Duodenal mucosa (tissue), 2 donors: ENCODE measurements at regions not wholly inside any gene's neighbourhood (a gene's known extent, or its start where the extent isn't known, plus 50 kb on each side); places are given as distances from the start of the nearest gene placed in this dataset.

ENCODE experiments used
- H3K27ac ChIP-seq: one replicate; pipeline ENCODE4 v1.7.0; 2013; ENCODE audit warnings: low read depth, low read length
- H3K27me3 ChIP-seq, 2 donors: one replicate each; pipeline ENCODE4 v1.7.0; 2013; ENCODE audit warnings: low read length in 2 of 2, control low read depth in 1 of 2; ENCODE audit not compliant: insufficient read depth in 2 of 2, control insufficient read depth in 1 of 2
- H3K36me3 ChIP-seq, 2 donors: one replicate each; pipeline ENCODE4 v1.7.0; 2013; ENCODE audit warnings: low read length in 2 of 2, control low read depth in 1 of 2; ENCODE audit not compliant: insufficient read depth in 2 of 2, control insufficient read depth in 1 of 2
- H3K4me1 ChIP-seq, 2 donors: one replicate each; pipeline ENCODE4 v1.7.0; 2013; ENCODE audit warnings: low read length in 2 of 2, control low read depth in 1 of 2; ENCODE audit not compliant: insufficient read depth in 2 of 2, control insufficient read depth in 1 of 2
- H3K4me3 ChIP-seq, 2 donors: one replicate each; pipeline ENCODE4 v1.7.0; 2013; ENCODE audit warnings: low read length in 2 of 2, low read depth in 1 of 2
- H3K9ac ChIP-seq, 2 donors: one replicate each; pipeline ENCODE4 v1.7.0; 2013; ENCODE audit warnings: low read length in 2 of 2, low read depth in 1 of 2
- H3K9me3 ChIP-seq, 2 donors: one replicate each; pipeline ENCODE4 v1.7.0; 2013; ENCODE audit warnings: low read length in 2 of 2, control low read depth in 1 of 2; ENCODE audit not compliant: control insufficient read depth in 1 of 2

- no peak overlapping the region for H3K27ac ChIP-seq
- no peak overlapping the region for H3K9ac ChIP-seq
- H3K27me3 ChIP-seq = no peaks in the 10 kb centered on the region
- H3K4me1 ChIP-seq = no peaks in the 10 kb centered on the region
- no peak overlapping the region for H3K4me3 ChIP-seq
- H3K9me3 ChIP-seq = no peaks in the 10 kb centered on the region
- no peaks in the 10 kb centered on the region for H3K36me3 ChIP-seq
Observed at GRCh38 chr15:35174948-35175347, 89.9 kb upstream of the NANOGP8 start.

- Histone ChIP-seq H3K27ac (no peak overlapping the region), H3K4me1 (no peaks in the 10 kb centered on the region), H3K9ac (no peak overlapping the region), H3K4me3 (no peak overlapping the region), H3K27me3 (no peaks in the 10 kb centered on the region), H3K36me3 (no peaks in the 10 kb centered on the region), H3K9me3 (no peaks in the 10 kb centered on the region)
Observed at GRCh38 chr15:35173444-35174118, 88.5 kb upstream of the NANOGP8 start.

- Histone ChIP-seq H3K4me3 (no peak overlapping the region), H3K9me3 (no peaks in the 10 kb centered on the region), H3K4me1 (no peaks in the 10 kb centered on the region), H3K36me3 (no peaks in the 10 kb centered on the region), H3K27me3 (no peaks in the 10 kb centered on the region), H3K27ac (no peak overlapping the region), H3K9ac (no peak overlapping the region)
Observed at GRCh38 chr15:35170207-35170606, 85.1 kb upstream of the NANOGP8 start.

GRCh38 chr15:35168464-35168863 lies 83.4 kb upstream of the NANOGP8 start:
- H3K4me3 ChIP-seq = no peak overlapping the region
- no peaks in the 10 kb centered on the region for H3K36me3 ChIP-seq
- H3K9me3 ChIP-seq = no peaks in the 10 kb centered on the region
- no peaks in the 10 kb centered on the region for H3K27me3 ChIP-seq
- no peaks in the 10 kb centered on the region for H3K4me1 ChIP-seq
- no peak overlapping the region for H3K9ac ChIP-seq
- H3K27ac ChIP-seq = no peak overlapping the region

GRCh38 chr15:35167675-35168074 lies 82.6 kb upstream of the NANOGP8 start:
- no peak overlapping the region for H3K4me3 ChIP-seq

GRCh38 chr15:35166730-35167359 lies 81.8 kb upstream of the NANOGP8 start:
- Histone ChIP-seq H3K27me3 (no peaks in the 10 kb centered on the region), H3K36me3 (no peaks in the 10 kb centered on the region), H3K4me3 (no peak overlapping the region), H3K4me1 (no peaks in the 10 kb centered on the region), H3K27ac (no peak overlapping the region), H3K9me3 (no peaks in the 10 kb centered on the region), H3K9ac (no peak overlapping the region)

More at GRCh38 chr15:35167675-35168074, 82.6 kb upstream of the NANOGP8 start:
- no peaks in the 10 kb centered on the region for H3K36me3 ChIP-seq
- no peak overlapping the region for H3K27ac ChIP-seq
- no peak overlapping the region for H3K9ac ChIP-seq
- H3K27me3 ChIP-seq = no peaks in the 10 kb centered on the region
- H3K4me1 ChIP-seq = no peaks in the 10 kb centered on the region
- H3K9me3 ChIP-seq = no peaks in the 10 kb centered on the region

- Histone ChIP-seq H3K9ac (no peak overlapping the region), H3K4me1 (no peaks in the 10 kb centered on the region), H3K36me3 (no peaks in the 10 kb centered on the region), H3K9me3 (no peaks in the 10 kb centered on the region), H3K27me3 (no peaks in the 10 kb centered on the region), H3K4me3 (no peak overlapping the region), H3K27ac (no peak overlapping the region)
Observed at GRCh38 chr15:35161694-35162093, 76.6 kb upstream of the NANOGP8 start.

GRCh38 chr15:35159170-35159569 lies 74.1 kb upstream of the NANOGP8 start:
- H3K4me3 ChIP-seq = no peak overlapping the region
- no peak overlapping the region for H3K9ac ChIP-seq
- no peak overlapping the region for H3K27ac ChIP-seq
- no peaks in the 10 kb centered on the region for H3K4me1 ChIP-seq
- H3K9me3 ChIP-seq = no peaks in the 10 kb centered on the region
- H3K27me3 ChIP-seq = no peaks in the 10 kb centered on the region
- no peaks in the 10 kb centered on the region for H3K36me3 ChIP-seq

GRCh38 chr15:35151782-35152181 lies 66.7 kb upstream of the NANOGP8 start:
- Histone ChIP-seq H3K36me3 (no peaks in the 10 kb centered on the region), H3K9me3 (no peaks in the 10 kb centered on the region), H3K9ac (no peak overlapping the region), H3K27me3 (no peaks in the 10 kb centered on the region), H3K27ac (no peak overlapping the region), H3K4me1 (no peaks in the 10 kb centered on the region), H3K4me3 (no peak overlapping the region)

GRCh38 chr15:35151381-35151780 lies 66.3 kb upstream of the NANOGP8 start:
- no peak overlapping the region for H3K4me3 ChIP-seq
- no peaks in the 10 kb centered on the region for H3K27me3 ChIP-seq
- H3K4me1 ChIP-seq = no peaks in the 10 kb centered on the region
- no peak overlapping the region for H3K9ac ChIP-seq
- no peak overlapping the region for H3K27ac ChIP-seq
- no peaks in the 10 kb centered on the region for H3K9me3 ChIP-seq
- H3K36me3 ChIP-seq = no peaks in the 10 kb centered on the region
